ENCODE measurements at regions not wholly inside any gene's neighbourhood (a gene's known extent, or its start where the extent isn't known, plus 50 kb on each side); places are given as distances from the start of the nearest gene placed in this dataset.

DNA sequence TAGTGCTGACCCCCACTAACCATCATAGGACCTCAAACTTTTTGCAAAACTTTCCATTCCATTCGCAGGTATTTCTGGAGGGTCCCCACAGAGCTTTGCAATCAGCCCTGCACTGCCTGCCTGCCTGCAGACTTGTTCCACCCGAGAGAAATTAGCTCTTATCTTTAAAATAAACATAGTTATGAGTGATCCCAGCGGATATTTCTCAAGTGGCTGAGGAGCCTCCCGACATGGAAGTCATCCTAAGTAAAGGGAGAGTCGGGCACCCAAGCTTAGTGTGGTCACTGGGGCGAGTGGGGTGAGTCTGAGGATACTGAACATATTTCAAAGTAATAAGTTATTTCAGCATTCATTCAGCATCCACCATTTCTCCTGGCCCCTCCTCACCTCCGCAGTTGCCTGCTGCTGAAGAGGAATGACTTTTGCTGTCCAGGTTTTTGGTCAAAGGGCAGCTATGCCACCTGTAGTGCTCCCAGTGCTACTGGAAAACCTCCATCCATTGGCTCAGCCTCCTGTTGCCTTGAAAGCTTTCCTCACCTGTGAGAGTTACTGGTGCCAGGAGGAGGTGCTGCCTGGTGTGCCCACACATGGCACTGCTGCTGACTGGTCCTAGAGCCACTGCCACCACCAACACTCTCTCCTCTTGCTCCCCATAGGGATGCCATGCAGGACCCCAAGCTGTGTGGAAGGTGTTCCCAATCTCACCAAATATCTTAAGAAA, 89.7 kb upstream of the PCSK1 start:
- WGBS (ENCODE audit: missing lambda C conversion rate): 47% methylated on average over 7 of the region's 7 CpGs
- H3K9me3 ChIP-seq: no peaks in the 10 kb centered on the region
- ChIA-PET CTCF (interaction anchor here (0.6 to 1.3 kb wide), 4 partner anchors 20 to 95 kb away, joined by 3 read pairs; no protein-coding TSS in a partner anchor), POLR2A (no interaction called here)
- no peak overlapping the region for H3K4me2 ChIP-seq
- no peak for ATAC-seq
- no peak overlapping the region for H3K4me3 ChIP-seq
- DNase-seq (ENCODE audit: low read depth in 1 of 2, low spot score in 1 of 2): no peak
- no peak for FAIRE-seq
- peak overlapping the region in 1 of 2 experiments; percentile 41; a peak in 3 of 6 replicates for H3K27ac ChIP-seq
- H3K4me1 ChIP-seq: no peaks in the 10 kb centered on the region
- TF ChIP-seq FOXS1 (CRISPR knock-in tag; IDR thresholded peaks at IDR 0.05) (no peak), NR3C1 (IDR thresholded peaks at IDR 0.05) (no peak), HEYL (CRISPR knock-in tag; IDR thresholded peaks at IDR 0.05) (no peak), FOSB (CRISPR knock-in tag; IDR thresholded peaks at IDR 0.05) (no peak), CHD2 (IDR thresholded peaks at IDR 0.05; ENCODE audit: low read length, partially characterized antibody) (no peak), ZC3H11A (IDR thresholded peaks at IDR 0.05) (no peak), BCL3 (IDR thresholded peaks at IDR 0.05) (no peak), TFCP2L1 (CRISPR knock-in tag; IDR thresholded peaks at IDR 0.05) (no peak), JUNB (IDR thresholded peaks at IDR 0.05) (no peak), ZNF302 (CRISPR knock-in tag; IDR thresholded peaks at IDR 0.05) (no peak), NPAS2 (CRISPR knock-in tag; IDR thresholded peaks at IDR 0.05; ENCODE audit: borderline replicate concordance) (no peak), CBX2 (IDR thresholded peaks at IDR 0.05; ENCODE audit: borderline replicate concordance, low read depth) (no peak)
- TF ChIP-seq, protein P1, sequence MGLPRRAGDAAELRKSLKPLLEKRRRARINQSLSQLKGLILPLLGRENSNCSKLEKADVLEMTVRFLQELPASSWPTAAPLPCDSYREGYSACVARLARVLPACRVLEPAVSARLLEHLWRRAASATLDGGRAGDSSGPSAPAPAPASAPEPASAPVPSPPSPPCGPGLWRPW (IDR thresholded peaks at IDR 0.05): no peak
- TF ChIP-seq, protein P2, sequence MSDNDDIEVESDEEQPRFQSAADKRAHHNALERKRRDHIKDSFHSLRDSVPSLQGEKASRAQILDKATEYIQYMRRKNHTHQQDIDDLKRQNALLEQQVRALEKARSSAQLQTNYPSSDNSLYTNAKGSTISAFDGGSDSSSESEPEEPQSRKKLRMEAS (IDR thresholded peaks at IDR 0.05): no peak
- TF ChIP-seq, protein P3, sequence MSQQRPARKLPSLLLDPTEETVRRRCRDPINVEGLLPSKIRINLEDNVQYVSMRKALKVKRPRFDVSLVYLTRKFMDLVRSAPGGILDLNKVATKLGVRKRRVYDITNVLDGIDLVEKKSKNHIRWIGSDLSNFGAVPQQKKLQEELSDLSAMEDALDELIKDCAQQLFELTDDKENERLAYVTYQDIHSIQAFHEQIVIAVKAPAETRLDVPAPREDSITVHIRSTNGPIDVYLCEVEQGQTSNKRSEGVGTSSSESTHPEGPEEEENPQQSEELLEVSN (IDR thresholded peaks at IDR 0.05; ENCODE audit: borderline replicate concordance, low read depth): no peak

DNA sequence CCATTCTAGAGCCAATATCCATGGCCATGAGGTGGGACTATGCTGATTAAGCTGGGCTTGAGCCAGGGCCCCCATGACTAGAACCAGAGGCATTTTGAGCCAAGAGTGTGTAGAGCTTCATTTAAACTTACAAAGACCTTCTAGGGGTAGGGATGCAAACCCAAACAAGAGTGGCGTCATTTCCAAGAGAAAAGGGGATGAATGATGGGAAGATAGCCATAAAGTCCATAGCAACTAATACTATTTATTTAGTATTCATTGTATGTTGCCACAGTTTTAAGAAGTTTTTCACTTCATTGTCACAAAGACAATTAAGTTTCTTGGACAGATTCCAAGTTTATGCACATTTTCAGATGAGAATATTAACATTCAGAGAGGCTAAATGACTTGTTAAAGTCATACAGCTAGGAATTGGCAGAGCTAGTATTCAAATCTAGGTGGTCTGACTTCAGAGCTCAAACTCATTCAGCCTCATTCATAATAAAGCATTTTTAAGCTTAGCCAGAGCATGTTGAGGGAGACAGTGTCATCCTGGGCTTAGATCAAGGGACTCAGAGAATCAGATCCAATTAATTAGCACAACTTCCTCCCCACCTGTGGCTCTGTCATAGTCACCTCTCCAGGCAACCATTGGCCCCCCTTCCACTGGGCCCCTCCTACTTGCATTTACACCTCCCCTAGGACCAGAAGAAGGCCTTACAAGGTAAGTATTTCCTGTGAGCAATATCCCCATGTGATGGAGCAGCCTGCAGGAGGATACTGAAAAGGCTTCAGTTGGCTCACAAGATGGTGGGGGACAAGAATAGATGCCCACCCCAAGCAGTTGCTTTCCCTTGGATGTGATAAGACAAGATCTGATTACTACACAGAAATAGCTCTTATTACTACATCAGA, 95.0 kb upstream of the PCSK1 start:
- CTCF ChIA-PET: interaction anchor here (0.6 kb wide), 1 partner anchor 74 kb away, joined by 3 read pairs; no protein-coding TSS in a partner anchor
- Histone ChIP-seq H3K4me1 (peaks cover 17% of the 10 kb centered on the region), H3K4me2 (peak overlapping the region; percentile 14; the same call in 2 of the 3 replicates), H3K27ac (peak overlapping the region; percentile 55 to 71; a peak in 5 of 6 replicates), H3K4me3 (no peak overlapping the region), H3K9me3 (no peaks in the 10 kb centered on the region)
- ATAC-seq: 0 out of 6 replicates have a peak, but pooled peaks of 1 of the 2 experiments have one; percentile 36
- no peak for FAIRE-seq
- WGBS (ENCODE audit: missing lambda C conversion rate): 91% methylated on average over 1 of the region's 1 CpG
- POLR2A ChIA-PET: no interaction called here
- TF ChIP-seq RNF2 (IDR thresholded peaks at IDR 0.05; ENCODE audit: borderline replicate concordance, low read depth): no peak
- TF ChIP-seq, protein P3 (IDR thresholded peaks at IDR 0.05; ENCODE audit: borderline replicate concordance, low read depth): no peak
- no peak for TF ChIP-seq JUNB (IDR thresholded peaks at IDR 0.05)
- no peak for TF ChIP-seq CBX8 (IDR thresholded peaks at IDR 0.05)
- TF ChIP-seq BCL3 (IDR thresholded peaks at IDR 0.05): no peak
- no peak for TF ChIP-seq CHD4 (IDR thresholded peaks at IDR 0.05; ENCODE audit: borderline replicate concordance)
- no peak for TF ChIP-seq EHMT2 (IDR thresholded peaks at IDR 0.05; ENCODE audit: low read depth)
- no peak for TF ChIP-seq ATOH8 (CRISPR knock-in tag; IDR thresholded peaks at IDR 0.05; ENCODE audit: low read depth)
- no peak for DNase-seq (ENCODE audit: low read depth in 1 of 2, low spot score in 1 of 2)
